Suprapubic skin (tissue), 4 donors: ENCODE measurements at regions not wholly inside any gene's neighbourhood (a gene's known extent, or its start where the extent isn't known, plus 50 kb on each side); places are given as distances from the start of the nearest gene placed in this dataset.

ENCODE experiments used
- CTCF ChIP-seq, 2 donors: fragments of 200-600 bp in 1 of 2; fragments of 450-650 bp in 1 of 2; sonication (generic) in 1 of 2; IDR thresholded peaks; one replicate each; pipeline ENCODE4 v1.5.1; 2016 to 2019; ENCODE audit warnings: antibody characterized with exemption in 2 of 2, mild to moderate bottlenecking in 1 of 2, moderate library complexity in 1 of 2
- EP300 ChIP-seq: sonication (generic); formaldehyde crosslinking; IDR thresholded peaks from one replicate; pipeline ENCODE4 v1.6.1; 2017; ENCODE audit warnings: antibody characterized with exemption
- POLR2A ChIP-seq, 2 donors: fragments of 450-650 bp; IDR thresholded peaks; one replicate each; pipeline ENCODE4 v1.6.1; 2017; ENCODE audit warnings: antibody characterized with exemption in 2 of 2, mild to moderate bottlenecking in 2 of 2, moderate library complexity in 2 of 2
- POLR2AphosphoS5 ChIP-seq, 3 donors: sonication (generic); formaldehyde crosslinking; IDR thresholded peaks; one replicate each; pipeline ENCODE4 v1.6.1; 2017; ENCODE audit warnings: antibody characterized with exemption in 3 of 3

GRCh38 chr6:142612956-142613355 is 311.1 kb downstream of the ADGRG6 start:
- no peak for TF ChIP-seq POLR2AphosphoS5 (IDR thresholded peaks at IDR 0.05)
- TF ChIP-seq CTCF (IDR thresholded peaks at IDR 0.05): no peak
- TF ChIP-seq POLR2A (IDR thresholded peaks at IDR 0.05): no peak
- TF ChIP-seq EP300: no peak
